Heart left ventricle (tissue), 16 donors: ENCODE measurements at regions not wholly inside any gene's neighbourhood (a gene's known extent, or its start where the extent isn't known, plus 50 kb on each side); places are given as distances from the start of the nearest gene placed in this dataset.

ENCODE experiments used
- ATAC-seq, 4 donors: fragments of 200-7000 bp; cut with Tn5 transposase; one replicate each; pipeline ENCODE4 v1.9.1; 2020 to 2022; ENCODE audit warnings: moderate library complexity in 4 of 4, mild to moderate bottlenecking in 3 of 4, moderate number of reproducible peaks in 1 of 4
- DNase-seq, 5 donors: peaks; one replicate each; pipeline ENCODE4 v3.0.0-alpha.2; 2020
- H3K27ac ChIP-seq, 12 donors: fragments of 200-600 bp; sonication (generic) in 4 of 12; one replicate each; pipeline versions ENCODE4 v1.5.0 to v1.8.0; 2016 to 2022; ENCODE audit warnings: mild to moderate bottlenecking in 2 of 12
- H3K27me3 ChIP-seq, 9 donors: fragments of 200-600 bp; sonication (generic) in 2 of 9; one replicate each; pipeline versions ENCODE4 v1.5.1 to v1.8.0; 2016 to 2022; ENCODE audit warnings: mild to moderate bottlenecking in 3 of 9
- H3K36me3 ChIP-seq, 9 donors: fragments of 200-600 bp; sonication (generic) in 2 of 9; one replicate each; pipeline versions ENCODE4 v1.5.0 to v1.8.0; 2018 to 2022; ENCODE audit warnings: mild to moderate bottlenecking in 2 of 9
- H3K4me1 ChIP-seq, 12 donors: fragments of 200-600 bp; sonication (generic) in 4 of 12; one replicate each; pipeline versions ENCODE4 v1.5.0 to v1.8.0; 2016 to 2022; ENCODE audit warnings: mild to moderate bottlenecking in 3 of 12
- H3K4me3 ChIP-seq, 12 donors: fragments of 200-600 bp; sonication (generic) in 4 of 12; one replicate each; pipeline versions ENCODE4 v1.5.0 to v1.8.0; 2017 to 2022; ENCODE audit warnings: mild to moderate bottlenecking in 9 of 12, moderate library complexity in 4 of 12
- H3K9me3 ChIP-seq, 12 donors: fragments of 200-600 bp; sonication (generic) in 4 of 12; one replicate each; pipeline versions ENCODE4 v1.5.0 to v1.8.0; 2016 to 2022; ENCODE audit warnings: mild to moderate bottlenecking in 1 of 12
- POLR2A ChIP-seq, 2 donors: fragments of 450-650 bp; IDR thresholded peaks; one replicate each; pipeline ENCODE4 v1.6.1; 2017; ENCODE audit warnings: antibody characterized with exemption in 2 of 2, mild to moderate bottlenecking in 2 of 2, moderate library complexity in 2 of 2
- WGBS, 4 donors: extraction: QIAGEN DNeasy Blood & Tissue Kit in 2 of 4; methylation state at CpG; one replicate each; pipeline versions ENCODE4 v1.1.5 to v1.1.7; 2013 to 2018; 5-methylcytosine and 5-hydroxymethylcytosine counted together
- intact Hi-C, 10 donors: fragments of 100-400 bp; cut with DNase I; formaldehyde crosslinking; loops; one replicate each; pipeline versions ENCODE4 v1.11.1 to v1.14.2; 2022
- TF ChIP-seq, protein P1 (sequence below), 12 donors: fragments of 200-600 bp; sonication (generic) in 4 of 12; IDR thresholded peaks; one replicate each; pipeline versions ENCODE4 v1.5.0 to v1.8.0; 2018 to 2022; ENCODE audit warnings: antibody characterized with exemption in 12 of 12, mild to moderate bottlenecking in 5 of 12
- donor health status: ischemic (EF 13 %, LVEDD 7.1; RV severe dilation, severe dysfunction).
- donor health status: healthy with polysubstance abuse.
- donor health status: DM: no; HTN: yes; CAD: no.
- donor health status: DM: no; HTN: no; CAD: no.
- donor health status: ischemic (EF 25% LVEDD 6.9; RV normal size, moderate dysfunction).
- donor health status: ischemic (EF 25% LVEDD 5.7; RV mildly dilated, moderate dysfunction).
- donor health status: healthy.
- donor health status: DM: yes; HTN: yes; CAD: no.
- donor health status: ischemic (EF 35%, LVEDD 5.7; RV mildly dilated, moderate dysfunction).
- donor health status: nonischemic (EF 11% LVEDD 7.7; RV severe dilation, severe dysfunction).
- donor health status: DM: yes; HTN: yes; CAD: no.
- donor health status: PGD.
- donor health status: ischemic (EF 29% LVEDD 5.4; RV normal size, mild dysfunction).
- donor health status: nonischemic (EF 23%, LVEDD 6.1; RV moderate dilation, normal function).

DNA sequence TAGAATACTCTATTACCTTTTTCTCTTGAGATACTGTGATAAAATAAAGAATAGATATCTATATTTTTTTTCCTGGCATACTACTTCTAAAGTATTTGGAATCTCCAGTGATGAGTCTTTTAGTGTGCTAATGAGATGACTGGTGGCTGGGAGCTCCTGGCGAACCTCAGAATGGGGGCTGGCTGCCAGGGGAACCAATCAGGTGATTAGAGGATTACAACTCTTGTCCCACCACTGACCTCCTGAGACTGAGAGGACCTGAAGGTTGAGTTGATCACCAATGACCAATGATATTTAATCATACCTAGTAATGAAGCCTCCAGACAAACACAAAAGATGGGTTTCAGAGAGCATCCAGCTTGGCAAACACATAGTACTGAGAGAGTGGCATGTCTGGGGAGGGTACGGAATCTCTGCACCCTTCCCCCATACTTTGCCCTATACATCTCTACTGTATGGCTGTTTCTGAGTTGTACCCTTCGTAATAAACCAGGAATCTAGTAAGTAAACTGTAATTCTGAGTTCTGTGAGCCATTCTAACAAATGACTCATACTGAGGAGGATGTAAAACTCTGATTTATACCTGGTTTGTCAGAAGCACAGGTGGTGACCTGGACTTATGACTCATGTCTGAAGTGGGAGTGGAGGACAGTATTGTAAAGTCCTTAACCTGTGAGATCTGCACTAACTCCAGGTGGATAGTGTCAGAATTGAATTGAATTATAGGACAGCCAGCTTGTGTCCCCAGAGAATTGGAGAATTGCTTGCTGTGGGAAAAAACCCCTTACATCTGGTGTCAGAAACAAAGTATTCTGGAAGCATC is 325.3 kb upstream of the LRRC4C start:
- DNase-seq, result no peak

DNA sequence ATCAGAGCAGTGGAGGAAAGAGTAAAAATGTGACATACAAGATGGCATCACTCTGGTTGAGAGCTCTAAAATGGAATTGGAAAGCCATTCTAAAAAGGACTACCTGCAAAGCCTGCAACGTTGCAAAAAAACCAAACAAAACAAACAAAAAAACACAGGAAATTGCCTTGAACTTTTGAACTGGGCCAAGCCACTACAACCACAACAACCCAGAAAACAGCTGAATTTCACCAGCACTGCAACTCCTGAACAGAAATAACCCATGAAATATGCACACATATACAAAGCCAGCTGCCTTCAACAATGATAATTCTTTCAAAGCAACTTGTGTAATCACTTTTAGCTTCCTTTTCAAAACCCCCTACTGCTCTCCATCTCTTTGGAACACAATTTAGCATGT is 326.6 kb upstream of the LRRC4C start:
- TF ChIP-seq POLR2A (IDR thresholded peaks at IDR 0.05), result no peak
- TF ChIP-seq, protein P1, sequence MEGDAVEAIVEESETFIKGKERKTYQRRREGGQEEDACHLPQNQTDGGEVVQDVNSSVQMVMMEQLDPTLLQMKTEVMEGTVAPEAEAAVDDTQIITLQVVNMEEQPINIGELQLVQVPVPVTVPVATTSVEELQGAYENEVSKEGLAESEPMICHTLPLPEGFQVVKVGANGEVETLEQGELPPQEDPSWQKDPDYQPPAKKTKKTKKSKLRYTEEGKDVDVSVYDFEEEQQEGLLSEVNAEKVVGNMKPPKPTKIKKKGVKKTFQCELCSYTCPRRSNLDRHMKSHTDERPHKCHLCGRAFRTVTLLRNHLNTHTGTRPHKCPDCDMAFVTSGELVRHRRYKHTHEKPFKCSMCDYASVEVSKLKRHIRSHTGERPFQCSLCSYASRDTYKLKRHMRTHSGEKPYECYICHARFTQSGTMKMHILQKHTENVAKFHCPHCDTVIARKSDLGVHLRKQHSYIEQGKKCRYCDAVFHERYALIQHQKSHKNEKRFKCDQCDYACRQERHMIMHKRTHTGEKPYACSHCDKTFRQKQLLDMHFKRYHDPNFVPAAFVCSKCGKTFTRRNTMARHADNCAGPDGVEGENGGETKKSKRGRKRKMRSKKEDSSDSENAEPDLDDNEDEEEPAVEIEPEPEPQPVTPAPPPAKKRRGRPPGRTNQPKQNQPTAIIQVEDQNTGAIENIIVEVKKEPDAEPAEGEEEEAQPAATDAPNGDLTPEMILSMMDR (IDR thresholded peaks at IDR 0.05), result no peak
- intact Hi-C loops, result no loop called here
- no peaks in the 10 kb centered on the region for H3K4me1 ChIP-seq
- H3K4me3 ChIP-seq, result no peak overlapping the region
- peaks cover 0 to 3% (median 0%) of the 10 kb centered on the region in 12 donors for H3K9me3 ChIP-seq
- no peak for ATAC-seq
- no peak overlapping the region for H3K27ac ChIP-seq
- WGBS, 4 donors, result 27 to 35% (median 32%) methylated on average over 1 of the region's 1 CpG
- H3K27me3 ChIP-seq, result no peaks in the 10 kb centered on the region
- H3K36me3 ChIP-seq, result no peaks in the 10 kb centered on the region
- DNase-seq, result no peak

More for the DNA sequence above, 325.3 kb upstream of the LRRC4C start:
- Histone ChIP-seq H3K27me3 (no peaks in the 10 kb centered on the region), H3K4me3 (no peak overlapping the region), H3K27ac (no peak overlapping the region), H3K4me1 (no peaks in the 10 kb centered on the region), H3K9me3 (no peaks in the 10 kb centered on the region), H3K36me3 (no peaks in the 10 kb centered on the region)
- WGBS, 4 donors, result 60 to 67% (median 63%) methylated on average over 3 of the region's 3 CpGs
- no peak for ATAC-seq
- TF ChIP-seq, protein P1 (IDR thresholded peaks at IDR 0.05), result no peak
- TF ChIP-seq POLR2A (IDR thresholded peaks at IDR 0.05), result no peak
- intact Hi-C loops, result no loop called here

DNA sequence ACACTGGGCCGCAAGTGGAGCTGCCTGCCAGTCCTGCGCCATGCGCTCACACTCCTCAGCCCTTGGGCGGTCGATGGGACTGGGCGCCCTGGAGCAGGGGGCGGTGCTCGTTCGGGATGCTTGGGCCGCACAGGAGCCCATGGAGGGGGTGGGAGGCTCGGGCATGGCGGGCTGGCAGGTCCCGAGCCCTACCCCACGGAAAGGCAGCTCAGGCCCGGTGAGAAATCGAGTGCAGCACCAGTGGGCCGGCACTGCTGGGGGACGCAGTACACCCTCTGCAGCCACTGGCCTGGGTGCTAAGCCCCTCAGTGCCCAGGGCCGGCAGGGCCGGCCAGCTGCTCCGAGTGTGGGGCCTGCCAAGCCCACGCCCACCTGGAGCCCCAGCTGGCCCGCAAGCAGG is 328.7 kb upstream of the LRRC4C start:
- Histone ChIP-seq H3K4me3 (no peak overlapping the region), H3K27me3 (no peaks in the 10 kb centered on the region), H3K27ac (no peak overlapping the region), H3K36me3 (no peaks in the 10 kb centered on the region), H3K4me1 (no peaks in the 10 kb centered on the region), H3K9me3 (peaks cover 0 to 4% (median 0%) of the 10 kb centered on the region in 12 donors)
- DNase-seq (no peak), ATAC-seq (no peak)
- TF ChIP-seq POLR2A (IDR thresholded peaks at IDR 0.05), result no peak
- TF ChIP-seq, protein P1 (IDR thresholded peaks at IDR 0.05), result no peak
- WGBS, 4 donors, result 89 to 96% (median 91%) methylated on average over 18 to 23 of the region's 23 CpGs
- intact Hi-C loops, result no loop called here

DNA sequence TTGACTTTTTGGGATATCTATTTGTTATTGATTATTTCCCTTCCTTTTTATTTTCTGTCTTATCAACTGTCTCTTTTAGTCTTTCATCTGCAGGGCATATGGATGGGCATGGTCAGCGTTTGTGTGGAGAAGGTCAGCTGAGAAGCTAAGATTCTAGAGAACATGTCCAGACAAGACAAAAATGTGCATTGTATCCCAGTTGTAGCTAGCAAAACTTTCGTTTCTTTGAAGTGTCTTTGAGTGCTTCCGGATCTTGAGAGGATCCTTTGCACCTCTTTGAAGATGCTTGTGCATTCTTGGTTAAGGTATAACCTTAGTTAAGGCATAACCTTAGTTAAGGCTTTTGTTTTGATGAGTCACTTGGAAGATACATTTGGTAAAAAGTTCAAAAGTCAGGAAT is 329.9 kb upstream of the LRRC4C start:
- Histone ChIP-seq H3K36me3 (no peaks in the 10 kb centered on the region), H3K27me3 (no peaks in the 10 kb centered on the region), H3K27ac (no peak overlapping the region), H3K4me1 (no peaks in the 10 kb centered on the region), H3K9me3 (peaks cover 0 to 4% (median 0%) of the 10 kb centered on the region in 12 donors), H3K4me3 (no peak overlapping the region)
- 68 to 72% (median 70%) methylated on average over 3 of the region's 3 CpGs for WGBS, 4 donors
- intact Hi-C loops, result no loop called here
- DNase-seq (no peak), ATAC-seq (no peak)
- TF ChIP-seq, protein P1 (IDR thresholded peaks at IDR 0.05), result no peak
- TF ChIP-seq POLR2A (IDR thresholded peaks at IDR 0.05), result no peak
